ENCODE measurements at regions not wholly inside any gene's neighbourhood (a gene's known extent, or its start where the extent isn't known, plus 50 kb on each side); places are given as distances from the start of the nearest gene placed in this dataset.

- no peak for TF ChIP-seq SAP30 (IDR thresholded peaks at IDR 0.05; ENCODE audit: insufficient read depth, insufficient replicate concordance, low read length)
Measured at GRCh38 chr22:27634043-27634740, 167.4 kb downstream of the MN1 start (continued).

Data from H1 (cell line).